GM19463 (cell line): ENCODE measurements at regions not wholly inside any gene's neighbourhood (a gene's known extent, or its start where the extent isn't known, plus 50 kb on each side); places are given as distances from the start of the nearest gene placed in this dataset.

Source experiments
- ATAC-seq: cut with Tn5 transposase; IDR thresholded peaks from one replicate; pipeline ENCODE4 v1.9.1; 2021; ENCODE audit warnings: mild to moderate bottlenecking, moderate library complexity; ENCODE audit not compliant: unreplicated experiment

DNA sequence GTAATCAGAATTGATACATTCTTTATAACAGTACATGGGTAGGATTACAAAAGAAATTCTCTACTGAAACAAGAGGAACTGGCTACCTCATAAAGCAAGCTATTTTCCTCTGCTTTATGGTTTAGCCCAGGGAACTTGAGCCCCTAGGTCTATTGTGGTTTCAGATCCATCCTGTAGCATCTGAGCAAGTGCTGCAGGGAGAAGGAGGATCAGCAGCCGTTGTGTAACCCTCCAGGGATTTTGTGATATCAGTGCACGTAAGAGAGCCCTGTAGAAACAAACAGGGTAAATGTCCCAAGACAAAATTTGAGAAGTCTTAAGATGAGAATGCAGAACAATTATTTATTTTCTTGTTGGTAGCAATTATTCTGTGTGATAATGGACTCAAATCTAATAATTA, 165.2 kb upstream of the DEFB112 start:
- no peak for ATAC-seq

DNA sequence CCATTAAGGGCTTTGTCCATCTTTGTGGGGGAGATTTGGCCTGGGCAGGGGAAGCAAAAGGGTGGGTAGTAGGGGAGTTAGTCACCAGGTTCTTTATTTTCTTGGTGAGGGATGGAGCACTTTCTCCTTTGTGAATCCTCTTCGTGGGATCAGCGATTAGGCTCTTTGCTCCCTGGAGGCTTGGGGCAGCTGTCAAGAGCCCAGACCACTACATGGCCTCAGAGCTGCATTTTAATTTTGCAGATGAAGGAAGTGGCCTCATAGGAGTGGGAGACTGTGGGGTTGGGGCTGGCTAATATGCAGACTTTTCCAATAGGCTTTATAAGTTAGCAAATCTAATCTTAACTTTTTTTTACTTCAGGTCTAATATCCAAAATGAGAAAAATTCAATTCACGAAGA, 168.1 kb upstream of the DEFB112 start:
- no peak for ATAC-seq

DNA sequence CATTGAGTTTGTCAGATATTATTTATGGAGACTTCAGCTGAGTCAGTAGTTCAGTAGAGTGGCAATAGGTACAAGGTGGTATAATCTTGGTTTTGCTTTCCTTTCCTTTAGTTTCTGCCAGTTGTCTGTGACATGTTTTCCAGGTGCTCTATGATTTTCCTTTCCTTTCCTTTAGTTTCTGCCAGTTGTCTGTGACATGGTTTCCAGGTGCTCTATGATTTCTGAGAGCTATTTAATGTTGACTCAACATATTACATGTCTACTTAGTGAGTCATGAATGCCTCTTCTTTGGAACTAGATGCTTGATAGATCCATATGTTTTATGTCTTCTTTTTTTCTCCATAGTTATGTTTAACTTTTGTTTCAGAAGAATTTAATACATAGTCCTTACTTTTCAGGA, 186.4 kb upstream of the DEFB112 start:
- no peak for ATAC-seq

DNA sequence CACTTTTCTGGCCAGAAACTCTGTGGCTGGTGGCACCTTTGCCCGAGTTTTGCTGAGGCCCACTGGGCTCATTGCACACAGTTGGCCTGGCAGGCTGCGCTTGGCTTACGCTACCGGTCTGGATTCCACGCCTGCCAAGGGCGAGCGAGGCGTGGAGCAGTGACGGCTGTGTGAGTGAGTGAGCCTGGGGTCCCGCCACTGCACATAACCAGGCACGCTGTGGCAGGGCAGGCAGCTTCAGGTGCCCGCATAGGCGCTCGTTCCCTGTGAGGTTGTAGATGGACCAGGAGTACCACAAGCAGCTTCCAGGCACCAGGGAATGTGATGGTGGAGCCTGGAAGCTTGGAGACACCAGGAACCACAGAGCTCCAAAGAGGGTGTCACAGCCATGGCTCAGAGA, 190.1 kb upstream of the DEFB112 start:
- ATAC-seq: no peak

DNA sequence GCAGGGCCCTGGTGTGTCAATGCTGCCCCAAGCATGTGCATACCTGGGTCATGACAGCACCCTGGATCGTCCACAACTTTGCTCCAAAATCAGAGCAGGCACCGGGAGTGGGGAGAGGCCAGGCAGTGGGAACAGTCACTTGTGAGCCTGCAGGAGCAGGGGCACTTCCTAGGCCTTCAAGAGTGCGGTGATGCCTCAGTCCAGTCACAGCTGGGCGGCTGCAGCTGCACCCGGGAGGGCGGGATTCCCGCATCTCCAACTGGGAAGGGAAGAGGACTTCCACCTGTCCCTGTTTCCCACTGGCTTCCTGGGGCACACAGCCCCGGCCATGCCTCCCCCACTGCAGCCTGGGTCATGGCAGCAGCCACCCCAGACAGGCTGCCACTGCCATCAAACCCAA, 191.3 kb upstream of the DEFB112 start:
- no peak for ATAC-seq

DNA sequence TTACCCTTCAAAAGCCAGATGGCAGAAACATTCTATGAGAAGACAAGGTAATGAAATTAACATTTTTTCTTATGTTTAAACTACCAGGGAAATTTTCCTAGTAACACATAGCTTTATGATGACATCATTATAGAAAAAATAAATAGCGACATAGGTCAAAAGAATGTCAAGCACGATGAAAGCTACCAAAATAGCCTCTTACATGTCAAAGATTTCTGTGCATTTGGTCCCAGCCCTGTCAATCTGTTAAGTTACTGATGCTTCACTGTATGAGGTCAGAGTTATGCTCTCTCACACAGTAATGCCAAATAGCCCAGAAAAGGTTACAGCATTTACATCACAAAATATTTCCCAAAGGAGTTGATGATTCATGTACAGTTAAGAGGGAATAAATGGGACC, 199.8 kb upstream of the DEFB112 start:
- no peak for ATAC-seq

DNA sequence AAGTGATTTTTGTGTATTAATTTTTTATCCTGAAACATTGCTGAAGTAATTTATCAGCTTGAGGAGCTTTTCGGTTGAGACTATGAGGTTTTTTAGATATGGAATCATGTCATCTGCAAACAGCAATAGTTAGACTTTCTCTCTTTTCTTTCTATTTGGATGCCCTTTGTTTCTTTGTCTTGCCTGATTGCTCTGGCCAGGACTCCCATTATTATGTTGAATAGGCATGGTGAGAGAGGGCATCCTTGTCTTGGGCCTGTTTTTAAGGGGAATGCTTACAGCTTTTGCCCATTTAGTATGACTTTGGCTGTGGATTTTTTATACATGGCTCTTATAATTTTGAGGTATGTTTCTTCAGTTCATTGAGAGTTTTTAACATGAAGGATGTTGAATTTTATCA, 207.6 kb upstream of the DEFB112 start:
- no peak for ATAC-seq

DNA sequence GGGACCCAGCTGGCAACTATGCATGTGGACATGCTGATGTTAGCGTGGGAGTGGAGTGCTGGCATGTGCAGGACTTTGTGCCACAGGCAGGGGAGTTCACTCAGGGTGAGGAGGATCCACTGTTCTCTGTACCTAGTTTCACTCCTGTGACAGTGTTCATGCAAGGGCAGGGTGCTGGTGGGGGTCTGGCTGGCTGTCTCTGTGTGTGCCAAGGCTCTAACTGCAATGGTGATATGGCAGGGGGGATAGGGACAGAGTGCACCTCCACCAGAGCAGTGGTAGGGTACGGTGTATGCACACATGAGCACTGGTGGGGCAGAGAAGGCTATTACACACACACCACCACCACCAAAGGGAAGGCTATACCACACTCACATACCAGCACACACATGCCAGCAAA, 210.2 kb upstream of the DEFB112 start:
- no peak for ATAC-seq

DNA sequence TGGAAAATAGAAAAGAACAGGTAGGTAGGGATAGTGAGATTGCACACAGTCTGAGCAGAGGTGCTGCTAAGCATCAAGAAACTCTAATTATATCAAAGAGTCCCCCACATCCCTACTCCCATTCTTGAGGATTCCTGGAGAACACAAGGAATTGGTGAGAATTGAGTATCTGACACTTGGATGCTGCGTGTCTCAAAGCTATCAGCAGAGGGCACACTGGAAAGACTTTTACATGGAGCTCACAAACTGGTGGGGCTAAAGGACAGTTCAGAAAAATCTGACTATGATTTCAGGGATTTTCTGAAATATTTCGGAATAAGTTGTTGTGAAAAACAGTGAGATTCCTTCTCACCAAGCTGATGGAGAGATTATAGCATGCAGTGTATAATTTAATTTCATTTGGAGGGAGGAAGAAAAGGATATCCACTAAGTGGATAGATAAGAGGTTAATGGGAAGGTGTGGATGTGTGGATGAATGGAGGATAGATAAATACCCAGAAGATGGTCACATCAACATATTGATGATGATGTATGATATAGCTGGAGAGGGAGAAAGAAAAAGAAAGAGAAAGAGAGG, 215.4 kb upstream of the DEFB112 start:
- no peak for ATAC-seq

DNA sequence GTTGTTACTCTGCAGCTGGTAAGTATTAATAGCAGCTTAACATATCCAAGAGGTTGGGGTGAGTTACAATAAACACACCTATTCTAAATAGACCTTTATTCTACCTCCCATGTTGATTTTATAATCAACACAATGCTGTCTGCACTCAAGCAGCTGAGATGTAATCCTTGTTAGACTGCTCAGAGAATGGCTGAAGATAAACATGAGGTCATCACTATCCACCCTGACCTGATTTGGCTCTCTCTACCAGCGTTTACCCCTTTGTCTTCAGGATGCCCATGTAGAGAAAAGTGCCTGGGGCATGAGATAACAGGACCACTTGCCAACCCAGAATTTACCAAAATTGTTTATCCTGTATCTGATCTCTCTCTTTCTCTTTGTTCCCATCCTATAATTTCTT, 220.7 kb upstream of the DEFB112 start:
- ATAC-seq: no peak

DNA sequence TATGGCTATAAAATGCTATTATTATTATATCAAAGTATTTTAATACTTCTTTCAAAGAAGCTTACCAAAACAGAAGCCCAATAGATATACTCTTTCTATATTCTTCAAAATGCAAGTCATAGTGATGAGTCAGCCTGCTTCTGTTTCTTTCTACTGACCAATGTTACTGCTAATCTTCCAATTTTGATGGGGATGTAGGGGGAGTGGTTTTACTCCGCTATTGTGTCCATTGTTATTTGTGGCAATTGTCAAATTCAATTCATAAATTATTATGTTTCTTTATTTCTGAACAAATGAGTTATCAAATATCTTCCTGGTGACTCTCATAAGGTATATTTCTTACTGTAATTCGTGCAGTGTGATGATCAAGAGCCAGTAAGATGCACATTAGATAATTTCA, 221.5 kb upstream of the DEFB112 start:
- no peak for ATAC-seq

DNA sequence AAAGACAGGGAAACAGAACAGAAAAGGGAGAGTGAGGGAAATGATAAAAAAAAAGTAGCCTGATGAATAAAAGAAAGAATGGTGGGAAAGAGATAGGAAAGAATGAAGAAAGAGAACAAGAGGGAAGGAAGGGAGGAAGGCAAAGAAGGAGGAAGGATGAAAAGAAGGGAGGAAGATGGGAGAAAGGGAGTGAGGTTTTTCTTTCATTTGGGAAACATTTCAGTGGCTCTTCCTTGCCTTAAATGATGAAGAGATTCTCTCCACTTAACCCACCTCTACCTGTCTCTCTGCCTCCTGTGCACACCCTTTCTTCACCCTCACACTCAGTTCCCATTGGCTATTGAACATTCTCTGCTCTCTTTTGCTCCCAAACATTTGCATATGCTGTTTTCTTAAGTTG, 222.1 kb upstream of the DEFB112 start:
- ATAC-seq: no peak

DNA sequence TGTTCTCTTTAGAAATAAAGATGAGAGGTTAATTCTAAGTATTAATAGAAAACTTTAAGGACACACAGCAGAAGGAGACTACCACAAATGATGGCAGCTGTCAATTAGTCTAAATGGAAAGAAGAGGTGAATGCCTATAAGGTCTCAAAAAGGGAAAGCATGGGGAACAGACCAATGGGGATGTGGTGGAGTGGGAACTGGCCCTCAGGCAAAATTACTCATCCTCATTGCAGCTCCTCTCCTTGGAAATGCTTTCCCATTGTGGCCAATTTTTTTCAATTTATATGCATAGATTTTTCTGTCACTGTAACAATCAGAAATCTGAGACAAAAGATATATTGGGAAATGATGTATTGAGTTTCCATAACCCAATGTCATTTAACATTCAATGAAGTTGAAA, 222.9 kb upstream of the DEFB112 start:
- no peak for ATAC-seq

DNA sequence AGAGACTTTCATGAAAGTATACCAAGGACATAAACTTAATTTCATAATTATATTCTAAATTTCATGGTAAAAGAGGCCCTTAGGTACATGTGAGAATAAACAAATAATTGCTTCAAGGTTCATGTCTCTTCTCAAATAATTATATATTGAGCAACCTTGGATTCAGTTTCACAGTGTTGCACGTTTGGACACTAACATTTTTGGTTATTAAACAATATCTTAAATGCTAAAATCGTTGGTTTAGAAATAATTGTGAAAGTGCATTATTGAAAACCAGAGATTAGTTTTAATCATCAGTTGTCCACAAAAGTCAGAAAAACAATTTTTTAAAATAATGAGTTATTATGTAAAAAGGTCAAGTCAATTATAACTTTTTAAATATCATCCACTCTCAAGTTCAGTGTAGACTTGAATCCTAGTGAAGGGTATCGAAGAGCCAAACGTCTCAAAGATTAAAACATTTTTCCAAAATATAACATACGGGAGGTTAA, 227.1 kb upstream of the DEFB112 start:
- no peak for ATAC-seq

DNA sequence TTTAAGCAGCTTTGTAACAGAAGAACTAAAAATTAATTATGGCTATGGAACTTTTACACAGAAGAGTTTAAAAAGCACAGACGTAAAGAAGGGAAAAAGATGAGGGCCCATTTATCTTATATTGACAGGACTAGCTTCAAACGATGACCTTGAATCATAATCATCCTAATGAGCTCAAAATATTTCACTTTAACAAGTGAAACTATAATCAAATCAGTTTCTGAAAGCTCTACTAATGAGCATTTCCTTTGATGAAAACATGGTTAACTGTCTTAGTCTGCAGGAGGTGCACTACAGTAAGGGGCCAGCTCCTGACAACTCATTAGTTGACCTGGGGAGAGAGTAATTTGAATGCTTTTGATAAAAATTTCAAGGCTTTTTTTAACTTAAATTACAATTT, 228.0 kb upstream of the DEFB112 start:
- no peak for ATAC-seq

DNA sequence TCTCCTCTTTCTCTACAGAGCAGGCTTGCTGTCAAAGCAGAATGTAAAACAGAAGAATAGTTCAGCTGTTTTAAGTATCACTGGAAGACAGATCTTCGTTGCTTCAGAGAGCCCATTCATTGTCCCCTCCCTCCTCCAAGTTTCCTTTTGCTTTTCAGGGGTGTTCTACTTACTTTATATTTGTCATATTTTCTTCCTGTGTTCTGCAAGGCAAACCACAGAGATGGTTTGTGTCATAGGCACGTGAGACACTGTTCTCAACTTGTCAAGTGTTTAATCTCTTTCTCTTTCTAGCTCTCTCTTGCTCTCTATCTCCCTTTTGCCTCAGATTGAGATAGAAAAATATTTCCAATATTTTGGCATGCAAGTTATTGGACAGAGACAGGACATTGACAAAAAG, 228.9 kb upstream of the DEFB112 start:
- no peak for ATAC-seq

DNA sequence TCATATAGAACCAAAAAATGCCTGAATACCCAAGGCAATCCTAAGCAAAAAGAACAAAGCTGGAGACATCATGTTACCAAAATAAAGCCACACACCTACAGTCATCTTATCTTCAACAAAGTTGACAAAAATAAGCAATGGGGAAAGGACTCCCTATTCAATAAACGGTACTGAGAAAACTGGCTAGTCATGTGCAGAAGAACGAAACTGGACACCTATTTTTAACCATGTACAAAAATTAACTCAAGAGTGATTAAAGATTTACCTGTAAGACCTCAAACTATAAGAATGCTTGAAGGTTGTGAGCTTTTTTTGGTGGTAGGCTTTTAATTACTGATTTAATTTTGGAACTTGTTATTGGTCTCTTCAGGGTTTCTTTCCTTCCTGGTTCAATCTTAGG, 236.0 kb upstream of the DEFB112 start:
- ATAC-seq: no peak

DNA sequence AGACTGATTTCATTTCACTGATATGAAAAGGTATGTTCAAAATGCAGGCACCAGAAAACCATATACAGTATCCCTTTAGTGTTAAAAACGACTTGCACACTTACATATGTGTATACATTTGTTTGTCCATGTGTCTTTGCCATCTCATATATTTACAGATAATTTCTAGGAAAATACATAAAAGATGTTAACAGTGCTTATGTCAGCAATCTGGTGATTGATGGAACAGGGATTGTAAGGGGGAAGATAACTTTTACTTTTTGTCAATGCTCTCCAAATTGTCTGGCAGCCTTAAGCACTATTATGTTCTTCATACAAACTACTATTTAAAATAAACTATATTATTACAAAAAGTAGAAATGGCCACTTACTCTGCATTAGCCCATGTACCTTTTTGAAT, 238.5 kb upstream of the DEFB112 start:
- no peak for ATAC-seq

DNA sequence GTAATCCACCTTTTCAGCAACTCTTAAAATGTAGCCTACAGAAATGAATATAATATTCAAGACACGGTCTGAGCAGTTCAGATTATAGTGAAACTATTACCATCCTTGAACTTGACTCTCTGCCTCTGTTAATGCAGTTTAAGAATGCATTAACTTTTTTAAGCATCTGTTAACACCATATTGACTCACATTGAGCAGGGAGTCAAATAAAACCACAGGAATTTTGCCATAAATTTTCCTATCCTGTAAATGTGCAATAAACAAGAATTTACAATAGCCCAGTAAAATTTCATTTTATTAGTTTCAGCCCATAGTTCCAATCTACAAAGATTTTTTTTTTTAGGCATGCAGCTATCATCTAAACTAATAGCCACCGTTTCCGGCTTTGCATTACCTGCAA, 239.2 kb upstream of the DEFB112 start:
- no peak for ATAC-seq

DNA sequence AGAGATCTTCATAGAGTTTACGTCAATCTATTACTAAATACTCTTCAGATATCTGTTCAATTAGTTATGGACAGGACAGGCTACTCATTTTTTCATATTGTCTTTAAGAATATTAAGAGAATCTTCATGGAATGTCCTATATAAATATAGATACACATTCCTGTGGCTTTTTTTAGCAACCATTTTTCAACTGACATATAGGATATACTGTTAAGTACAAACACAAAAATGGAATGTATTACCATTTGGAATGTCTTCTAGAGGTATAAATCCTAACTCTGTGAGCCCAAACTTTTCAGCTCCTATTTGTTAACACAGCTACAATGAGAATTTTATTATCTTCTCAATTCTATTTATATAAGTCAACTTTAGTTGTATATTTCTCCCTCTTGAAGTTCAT, 239.6 kb upstream of the DEFB112 start:
- no peak for ATAC-seq

DNA sequence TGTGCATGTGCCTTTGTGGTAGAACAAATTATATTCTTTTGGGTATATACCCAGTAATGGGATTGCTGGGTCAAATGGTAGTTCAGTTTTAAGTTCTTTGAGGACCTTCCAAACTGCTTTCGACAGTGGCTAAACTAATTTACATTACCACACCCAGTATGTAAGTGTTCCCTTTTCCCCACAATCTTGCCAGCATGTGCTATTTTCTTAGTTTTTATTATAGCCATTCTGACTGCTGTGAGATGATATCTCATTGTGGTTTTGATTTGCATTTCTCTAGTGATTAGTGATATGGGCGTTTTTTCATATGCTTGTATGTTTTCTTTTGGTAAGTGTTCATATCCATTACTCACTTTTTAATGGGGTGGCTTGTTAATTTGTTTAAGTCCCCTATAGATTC, 251.6 kb upstream of the DEFB112 start:
- ATAC-seq: no peak

DNA sequence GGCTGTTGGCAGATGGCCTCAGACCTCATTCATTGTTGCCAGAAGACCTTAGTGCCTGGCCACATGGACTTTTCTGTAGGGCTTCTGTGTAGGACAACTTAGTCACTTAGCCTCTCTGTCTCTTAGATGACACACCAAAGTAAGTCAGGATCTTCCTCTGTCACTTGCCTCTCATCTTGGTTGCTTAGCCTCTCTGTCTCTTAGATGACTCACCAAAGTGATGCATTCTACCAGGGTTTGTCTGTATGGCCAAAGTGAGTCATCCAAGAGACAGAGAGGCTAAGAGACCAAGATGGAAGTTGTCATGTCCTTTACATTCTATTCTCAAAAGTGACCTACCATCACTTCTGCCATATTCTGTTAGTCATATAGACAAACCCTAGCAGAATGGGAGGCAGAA, 255.9 kb upstream of the DEFB112 start:
- no peak for ATAC-seq

DNA sequence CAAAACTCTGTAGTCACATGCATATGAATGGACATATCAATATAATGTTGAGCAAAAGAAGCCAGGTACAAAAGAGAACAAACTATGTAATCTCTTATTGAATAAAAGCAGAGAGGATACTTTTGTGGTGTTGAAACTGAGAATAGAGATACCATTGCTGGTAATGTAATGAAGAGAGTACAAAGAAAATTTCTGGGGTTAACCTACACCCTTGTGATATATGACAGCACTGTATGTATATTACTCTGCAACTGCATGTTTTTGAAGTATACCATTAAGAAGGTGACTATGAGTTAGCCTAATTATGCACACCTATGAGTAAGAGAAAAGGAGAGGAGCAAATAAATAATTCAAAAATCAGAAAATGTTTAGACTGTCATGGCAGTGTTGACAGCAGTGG, 268.8 kb upstream of the DEFB112 start:
- ATAC-seq: no peak

DNA sequence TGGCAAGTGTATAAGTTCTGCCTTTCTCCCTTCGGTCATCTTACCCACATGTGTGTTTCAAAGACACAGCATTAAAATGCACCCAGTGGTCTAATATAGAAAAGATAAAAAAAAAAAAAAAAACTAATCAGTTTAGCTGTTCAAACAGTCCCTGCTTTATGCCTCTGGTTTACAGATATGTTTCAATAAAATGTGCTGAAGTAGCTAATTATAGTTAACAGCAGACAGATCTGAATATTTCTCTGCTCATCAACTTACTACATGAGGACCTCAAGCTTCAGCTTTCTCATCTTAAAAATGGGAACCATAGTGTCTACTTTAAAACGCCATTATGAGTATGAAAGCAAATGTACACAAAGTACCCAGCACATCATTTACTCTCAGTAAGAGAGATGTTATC, 280.6 kb upstream of the DEFB112 start:
- ATAC-seq: no peak
